Hepatocyte (in vitro differentiated cells): ENCODE measurements at regions not wholly inside any gene's neighbourhood (a gene's known extent, or its start where the extent isn't known, plus 50 kb on each side); places are given as distances from the start of the nearest gene placed in this dataset.

ENCODE experiments used
- EZH2 ChIP-seq: fragments of 200-600 bp; sonication (generic); IDR thresholded peaks from 2 replicates; pipeline ENCODE4 v1.6.1; 2016; ENCODE audit warnings: antibody characterized with exemption, mild to moderate bottlenecking, borderline replicate concordance
- EZH2phosphoT487 ChIP-seq: fragments of 200-600 bp; sonication (generic); IDR thresholded peaks from one replicate; pipeline ENCODE4 v1.6.1; 2018; ENCODE audit warnings: antibody characterized with exemption, mild to moderate bottlenecking, low read depth, moderate library complexity; ENCODE audit not compliant: unreplicated experiment, severe bottlenecking
- TF ChIP-seq, protein P1 (sequence below): fragments of 200-600 bp; sonication (generic); IDR thresholded peaks from 2 replicates; pipeline ENCODE4 v1.5.1; 2016; ENCODE audit warnings: antibody characterized with exemption, mild to moderate bottlenecking; ENCODE audit not compliant: poor library complexity

DNA sequence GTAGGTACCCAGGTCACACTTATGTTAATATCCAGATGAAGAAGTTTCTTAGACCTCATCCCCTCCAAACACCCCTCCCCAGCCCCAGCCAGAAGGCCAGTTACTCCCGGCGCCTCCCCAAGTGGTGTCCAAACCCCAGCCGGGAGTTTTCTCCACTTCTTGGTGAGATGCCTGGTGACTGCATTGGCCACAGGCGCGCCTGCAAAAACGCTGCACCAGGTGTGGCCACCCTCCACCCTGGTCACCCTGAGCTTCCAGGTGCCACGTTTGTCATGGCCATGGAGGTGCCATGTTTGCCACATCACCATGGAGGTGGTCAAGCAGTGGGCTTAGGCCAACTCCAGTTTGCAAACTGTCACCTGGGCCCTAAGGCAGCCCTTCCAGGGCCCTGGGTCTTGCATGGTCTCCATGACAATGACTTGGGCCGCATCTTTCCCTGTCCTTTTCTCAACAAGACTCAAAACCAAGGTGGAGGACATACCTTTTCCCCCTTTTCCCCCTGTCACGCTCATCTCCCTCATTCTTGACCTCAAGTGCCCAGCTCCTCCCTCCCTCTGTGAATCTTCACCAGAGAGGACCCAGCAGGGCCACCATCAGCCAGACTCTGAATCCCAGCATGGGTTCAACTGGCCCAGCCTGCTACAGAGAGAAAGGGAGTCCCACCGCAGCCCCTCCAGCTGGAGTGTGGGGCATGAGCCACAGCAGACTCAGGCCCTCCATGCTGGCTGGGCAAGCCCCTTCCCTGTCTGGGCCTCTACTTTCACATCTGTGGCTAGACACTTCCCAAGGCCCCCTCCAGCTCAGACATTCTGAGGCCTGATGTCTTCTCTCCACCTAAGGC, 125.9 kb upstream of the ZBTB40 start:
- TF ChIP-seq, protein P1, sequence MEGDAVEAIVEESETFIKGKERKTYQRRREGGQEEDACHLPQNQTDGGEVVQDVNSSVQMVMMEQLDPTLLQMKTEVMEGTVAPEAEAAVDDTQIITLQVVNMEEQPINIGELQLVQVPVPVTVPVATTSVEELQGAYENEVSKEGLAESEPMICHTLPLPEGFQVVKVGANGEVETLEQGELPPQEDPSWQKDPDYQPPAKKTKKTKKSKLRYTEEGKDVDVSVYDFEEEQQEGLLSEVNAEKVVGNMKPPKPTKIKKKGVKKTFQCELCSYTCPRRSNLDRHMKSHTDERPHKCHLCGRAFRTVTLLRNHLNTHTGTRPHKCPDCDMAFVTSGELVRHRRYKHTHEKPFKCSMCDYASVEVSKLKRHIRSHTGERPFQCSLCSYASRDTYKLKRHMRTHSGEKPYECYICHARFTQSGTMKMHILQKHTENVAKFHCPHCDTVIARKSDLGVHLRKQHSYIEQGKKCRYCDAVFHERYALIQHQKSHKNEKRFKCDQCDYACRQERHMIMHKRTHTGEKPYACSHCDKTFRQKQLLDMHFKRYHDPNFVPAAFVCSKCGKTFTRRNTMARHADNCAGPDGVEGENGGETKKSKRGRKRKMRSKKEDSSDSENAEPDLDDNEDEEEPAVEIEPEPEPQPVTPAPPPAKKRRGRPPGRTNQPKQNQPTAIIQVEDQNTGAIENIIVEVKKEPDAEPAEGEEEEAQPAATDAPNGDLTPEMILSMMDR: no peak
- no peak for TF ChIP-seq EZH2phosphoT487
- no peak for TF ChIP-seq EZH2
